ENCODE measurements at regions not wholly inside any gene's neighbourhood (a gene's known extent, or its start where the extent isn't known, plus 50 kb on each side); places are given as distances from the start of the nearest gene placed in this dataset.

GRCh38 chr4:189843413-189844009 lies 97.2 kb upstream of the FRG1 start:
- TF ChIP-seq CTCF (IDR thresholded peaks at IDR 0.05), result no peak
- TF ChIP-seq POLR2A (IDR thresholded peaks at IDR 0.05), result no peak
